GM19238 (cell line): ENCODE measurements at regions not wholly inside any gene's neighbourhood (a gene's known extent, or its start where the extent isn't known, plus 50 kb on each side); places are given as distances from the start of the nearest gene placed in this dataset.
"Not testable (repeated sequence)": the region's sequence is repeated elsewhere in the genome, so short reads cannot be mapped to it uniquely, and the experiment has no call there.

Experiments used
- DNase-seq: peaks from one replicate; pipeline ENCODE4 v3.0.0; 2011; ENCODE audit warnings: low spot score; ENCODE audit not compliant: insufficient read length

DNA sequence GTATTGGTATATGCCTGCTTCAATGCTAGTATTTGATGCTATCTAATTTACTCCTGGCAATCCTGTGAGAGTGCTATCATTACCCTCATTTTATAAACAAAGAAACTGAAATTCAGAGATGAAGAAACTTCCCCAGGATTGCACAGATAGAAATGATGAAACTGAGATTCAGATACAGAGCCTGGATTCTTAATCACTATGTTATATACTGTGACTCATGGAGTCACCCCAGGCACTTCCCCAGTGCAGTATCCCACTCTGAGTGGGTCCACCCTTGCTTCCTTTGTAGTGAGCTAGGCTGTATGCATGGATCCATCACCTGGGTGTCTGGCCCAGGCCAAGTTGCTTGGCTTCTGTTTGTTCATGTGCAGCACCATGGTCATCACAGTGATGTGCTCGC, 133.9 kb downstream of the TRIM43 start:
- not testable (repeated sequence) for DNase-seq

DNA sequence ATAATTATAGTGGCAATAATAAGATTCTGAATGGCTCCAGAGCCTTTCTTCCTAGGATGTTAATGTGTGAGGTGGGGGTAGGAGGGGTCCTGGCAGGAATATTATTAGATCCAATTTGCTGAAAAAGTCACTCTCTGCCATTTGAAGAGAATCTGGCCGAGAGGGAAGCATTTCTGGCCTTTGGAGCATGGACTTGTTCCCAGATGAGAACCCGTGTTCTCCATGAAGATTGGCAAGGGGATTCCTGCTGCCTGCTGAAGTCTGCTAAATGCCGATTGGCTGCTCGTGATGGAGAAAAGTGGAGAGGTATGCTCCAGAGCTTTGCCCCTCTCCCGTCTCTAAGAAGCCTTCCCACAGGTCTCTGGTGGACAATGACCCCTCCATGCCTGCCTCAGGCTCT, 135.6 kb downstream of the TRIM43 start:
- not testable (repeated sequence) for DNase-seq

DNA sequence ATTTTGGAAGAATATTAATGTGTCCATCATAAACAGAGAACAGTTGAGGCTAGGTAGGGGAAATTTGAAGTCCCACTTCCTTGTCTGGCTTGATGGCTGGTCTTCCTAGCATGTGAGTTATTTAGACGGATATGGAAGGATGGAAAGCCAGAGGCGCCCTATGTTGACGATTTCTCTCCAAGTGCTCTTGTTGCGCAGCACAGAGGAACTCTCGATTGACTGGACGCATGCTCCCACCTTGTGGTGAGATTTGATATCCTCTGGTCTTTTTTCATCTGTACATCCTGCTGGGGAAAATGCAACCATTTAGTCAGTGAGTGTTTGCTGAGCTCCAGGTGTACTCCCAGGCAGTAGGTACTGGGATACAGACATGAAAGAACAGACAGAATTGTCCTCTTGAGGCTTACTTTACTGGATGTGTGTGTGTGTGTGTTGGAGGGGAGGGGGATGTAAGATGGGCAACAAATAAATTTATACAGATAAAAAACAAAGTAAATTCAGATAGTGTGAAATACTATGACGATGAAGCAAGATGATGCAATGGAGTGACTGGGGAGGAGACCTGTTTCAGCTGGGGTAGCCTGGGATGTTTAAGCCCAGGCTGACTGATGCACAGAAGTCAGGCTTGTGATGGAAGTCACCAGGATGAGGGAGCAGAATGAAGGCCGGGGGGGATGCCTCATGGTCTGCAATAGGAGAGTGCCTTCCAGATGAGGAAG, 137.2 kb downstream of the TRIM43 start:
- DNase-seq: peak; percentile 9

DNA sequence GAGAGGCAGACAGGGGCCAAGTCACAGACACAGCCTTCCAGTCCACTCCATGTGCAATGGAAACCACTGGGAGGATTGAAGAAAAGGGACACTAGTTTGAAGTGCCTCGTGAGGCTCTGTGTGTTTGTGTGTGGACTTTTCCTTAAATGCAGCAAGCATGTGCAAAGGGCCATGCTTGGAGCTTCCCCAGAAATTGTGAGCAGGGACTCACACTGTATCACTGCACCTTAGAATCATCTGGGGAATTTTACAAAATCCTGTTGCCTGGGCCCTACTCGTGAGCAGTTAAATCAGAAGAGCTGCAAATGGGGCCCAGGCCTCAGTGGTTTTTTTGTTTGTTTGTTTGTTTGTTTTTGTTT, 137.8 kb downstream of the TRIM43 start:
- DNase-seq: no peak

DNA sequence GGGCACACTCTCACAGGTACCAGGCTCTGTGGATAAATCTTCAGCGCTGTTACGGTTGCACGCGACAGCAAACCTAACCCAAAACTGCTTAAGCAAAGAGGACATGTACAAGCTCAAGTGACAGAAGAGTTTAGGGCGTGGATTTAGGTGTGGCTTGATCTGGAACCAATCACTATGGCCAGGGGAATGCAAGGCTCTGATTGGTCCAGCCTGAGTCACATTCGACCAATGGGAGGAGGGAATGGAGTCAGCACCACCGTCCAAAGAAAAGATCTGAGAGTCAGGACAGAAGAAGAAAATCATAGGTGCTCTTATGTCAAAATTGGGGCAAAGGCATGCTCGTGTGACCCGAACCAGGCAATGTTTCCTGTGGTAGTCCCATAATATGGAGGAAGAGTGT, 139.0 kb downstream of the TRIM43 start:
- no peak for DNase-seq

DNA sequence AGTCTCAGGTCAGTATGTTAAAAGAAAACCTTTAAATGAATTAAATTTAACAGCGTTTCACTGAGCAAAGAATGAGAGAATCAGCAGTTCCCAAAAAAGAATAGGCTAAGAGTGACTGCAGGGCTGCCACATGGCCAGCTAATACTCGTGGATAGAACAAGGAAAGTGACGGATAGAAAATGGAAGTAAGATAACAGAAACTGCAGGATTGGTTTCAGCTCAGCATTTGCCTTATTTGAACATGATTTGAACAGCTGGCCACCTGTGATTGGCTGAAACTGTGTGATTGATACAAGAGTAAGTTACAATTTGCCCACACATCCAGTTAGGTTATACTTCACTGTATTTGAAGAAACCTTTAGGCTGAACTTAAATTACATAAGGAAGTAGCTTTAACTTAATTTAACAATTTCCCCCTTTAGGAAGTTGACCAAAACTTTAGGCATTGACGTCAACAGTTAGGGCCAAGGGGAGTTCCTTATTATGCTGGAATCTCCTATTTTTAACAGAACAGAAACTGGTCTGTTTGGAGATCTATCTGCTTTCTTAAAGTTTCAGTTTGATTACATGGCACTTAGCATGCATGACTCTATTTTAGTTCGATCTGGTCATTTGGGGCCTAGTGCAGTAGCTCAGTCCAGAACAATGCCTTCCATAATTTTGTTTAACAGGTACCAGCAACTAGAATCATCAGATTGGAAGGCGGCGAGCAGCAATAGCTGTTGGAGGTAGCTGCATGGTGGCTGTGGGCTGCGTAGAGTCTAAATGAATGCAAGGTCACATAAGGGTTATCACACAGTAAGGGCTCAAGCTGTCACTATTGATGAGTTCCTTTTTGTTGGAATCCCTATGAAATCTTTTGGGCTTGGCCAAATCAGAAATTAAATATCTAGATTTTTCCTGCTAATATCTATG, 143.4 kb downstream of the TRIM43 start:
- DNase-seq: no peak

DNA sequence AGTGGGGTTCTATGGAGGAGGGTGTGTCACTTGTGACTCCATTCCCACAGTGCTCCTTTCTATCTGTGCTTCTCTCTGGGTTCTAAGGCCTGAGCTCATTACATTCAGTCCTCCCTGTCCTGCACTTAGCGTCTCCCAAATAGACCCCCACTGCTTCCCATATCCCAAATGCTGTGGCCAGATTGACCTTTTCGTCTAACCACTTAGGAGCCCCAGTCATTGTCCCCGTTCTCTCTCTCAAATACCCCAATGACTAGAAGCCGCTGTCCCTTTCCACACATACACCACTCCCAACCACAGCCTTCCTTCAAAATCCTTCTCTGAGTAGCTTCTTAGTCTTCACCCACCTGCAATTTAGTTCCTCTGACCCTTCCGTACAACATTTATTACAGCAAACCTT, 146.5 kb downstream of the TRIM43 start:
- DNase-seq: no peak

DNA sequence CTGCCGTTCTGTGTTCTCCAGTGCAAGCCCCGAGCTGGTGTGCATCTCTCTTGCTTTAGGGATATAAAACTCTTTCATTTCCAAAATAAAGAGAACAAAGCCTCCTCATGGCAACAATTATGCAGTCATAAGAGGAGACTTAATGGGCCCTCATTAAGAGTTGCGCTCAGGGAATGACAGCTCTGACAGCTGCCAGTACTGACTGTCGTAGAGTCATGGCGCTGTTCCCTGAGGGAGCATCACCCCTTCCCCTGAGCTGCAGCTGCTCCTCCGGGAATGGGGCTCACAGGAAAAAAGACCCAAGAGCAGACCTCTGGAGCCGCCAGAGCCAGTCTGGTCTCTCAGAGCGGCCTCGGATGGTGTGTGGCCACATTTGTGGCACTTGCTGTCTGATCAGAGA, 160.3 kb downstream of the TRIM43 start:
- DNase-seq: not testable (repeated sequence)

DNA sequence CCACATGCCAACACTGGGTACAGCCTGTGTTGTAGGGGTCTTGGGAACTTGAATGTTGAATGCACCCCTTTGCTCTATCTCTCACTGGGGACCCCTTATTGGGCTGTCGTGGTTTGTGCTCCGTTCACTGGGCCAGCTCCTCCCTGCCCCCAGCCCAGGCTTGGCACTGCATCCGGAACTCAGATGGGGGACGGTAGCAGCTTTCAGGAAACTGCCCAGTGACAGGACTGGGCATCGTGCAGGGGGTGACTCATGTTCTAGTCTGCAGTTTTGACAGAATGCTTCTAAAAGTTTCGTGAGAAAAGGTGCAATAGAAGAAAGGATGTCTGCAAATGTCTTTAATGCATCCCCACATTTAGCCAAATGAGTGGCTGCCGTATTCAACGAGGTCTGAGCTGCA, 162.0 kb downstream of the TRIM43 start:
- not testable (repeated sequence) for DNase-seq

DNA sequence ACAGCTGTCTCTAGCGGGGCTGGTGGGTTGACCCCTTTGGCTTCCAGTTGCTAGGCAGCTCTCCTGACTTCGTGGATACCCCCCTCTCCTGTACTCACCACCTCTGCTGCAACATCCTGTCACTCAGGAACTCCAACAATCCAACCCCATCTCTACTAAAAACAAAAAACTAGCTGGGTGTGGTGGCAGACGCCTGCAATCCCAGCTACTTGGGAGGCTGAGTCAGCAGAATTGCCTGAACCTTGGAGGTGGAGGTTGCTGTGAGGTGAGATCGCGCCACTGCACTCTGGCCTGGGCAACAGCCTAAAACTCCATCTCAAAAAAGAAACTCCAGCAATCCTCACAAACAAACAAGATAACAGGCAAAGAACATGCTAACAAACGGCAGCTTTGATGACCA, 162.4 kb downstream of the TRIM43 start:
- not testable (repeated sequence) for DNase-seq

DNA sequence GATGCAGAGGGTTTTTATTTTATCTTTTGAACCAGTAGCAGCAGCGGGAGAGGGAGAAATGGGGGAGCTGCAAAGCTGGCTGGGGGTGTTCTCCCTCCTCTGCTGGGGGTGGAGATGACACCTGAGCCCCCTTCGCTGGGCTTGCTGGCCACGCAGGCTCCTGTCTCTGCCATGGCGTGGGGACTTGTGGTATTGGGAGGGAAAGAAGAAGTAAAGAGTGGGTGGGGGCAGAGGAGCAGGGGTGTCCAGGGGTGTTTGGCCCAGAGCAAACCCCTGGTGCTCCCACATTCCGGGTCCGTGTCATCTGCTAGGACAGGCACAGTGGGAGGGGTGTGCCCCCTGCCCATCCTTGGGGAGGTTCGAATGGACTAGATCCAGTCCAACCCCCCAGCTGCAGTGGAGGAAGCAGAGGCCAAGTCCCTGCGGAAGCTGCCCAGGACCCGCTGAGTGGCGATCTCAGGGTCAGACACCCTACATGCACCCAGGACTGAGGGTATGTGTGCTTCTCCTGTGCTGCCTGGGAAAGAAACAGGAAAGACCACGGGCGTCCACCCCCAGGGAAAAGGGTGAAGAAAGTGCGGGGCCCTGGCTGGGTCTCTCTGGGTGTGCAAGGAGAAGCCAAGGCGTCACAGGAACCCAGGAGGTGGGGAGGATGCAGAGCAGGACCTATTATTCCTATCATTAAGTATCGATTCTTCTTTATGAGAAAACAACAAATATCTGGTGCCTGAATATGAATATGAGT, 163.2 kb downstream of the TRIM43 start:
- DNase-seq: not testable (repeated sequence)

DNA sequence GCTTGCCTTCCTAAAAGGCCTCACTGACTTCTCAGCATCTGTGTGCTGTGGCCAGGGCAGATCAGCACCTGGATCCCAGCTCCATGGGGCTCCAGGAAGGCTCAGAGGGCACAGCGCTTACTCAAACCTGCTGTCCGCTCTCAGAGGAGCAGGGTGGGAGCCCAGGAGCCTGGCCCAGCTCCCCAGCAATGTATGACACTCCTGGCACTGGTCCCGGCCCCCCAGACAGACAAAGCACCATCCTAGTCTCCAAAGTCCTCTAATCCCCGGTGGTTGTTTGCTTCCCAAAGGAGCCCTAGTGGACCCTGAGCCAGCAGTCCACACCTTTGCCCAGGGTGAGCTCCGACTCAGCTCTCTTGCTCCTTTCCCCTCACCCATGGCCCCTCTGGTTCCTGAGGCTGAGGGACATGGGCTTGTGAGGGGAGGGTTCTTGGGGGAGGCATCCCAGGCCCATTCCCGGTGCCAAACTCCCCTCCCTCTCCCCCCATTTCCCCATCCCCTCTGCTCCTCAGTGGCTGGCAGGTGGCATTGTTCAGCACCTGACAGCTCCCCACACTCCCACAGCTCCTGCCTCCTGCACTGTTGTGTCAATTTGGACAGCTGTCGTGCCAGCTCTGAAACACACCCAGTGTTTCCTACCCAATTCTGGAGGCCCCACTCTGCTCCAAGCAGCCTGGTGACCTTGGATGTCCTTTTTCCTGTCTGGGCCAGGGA, 164.3 kb downstream of the TRIM43 start:
- not testable (repeated sequence) for DNase-seq

DNA sequence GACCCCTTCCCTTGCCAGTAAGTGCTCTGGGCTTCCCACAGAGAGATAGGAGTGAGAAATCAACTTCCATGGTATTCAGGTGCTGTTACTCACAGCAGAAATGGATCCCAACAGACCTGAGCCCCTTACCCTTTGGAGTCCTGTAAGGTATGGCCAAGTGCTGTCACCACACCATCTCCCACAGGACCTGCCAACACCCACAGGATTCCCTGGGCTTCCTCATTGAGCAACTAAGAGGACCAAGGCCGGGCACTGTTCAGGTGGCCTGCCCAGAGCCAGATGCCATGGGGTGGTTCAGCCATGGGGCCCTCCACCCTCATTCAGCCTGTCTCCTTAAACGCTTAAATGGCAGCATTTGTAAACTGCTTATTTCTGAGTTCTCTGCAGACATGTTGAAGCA, 166.2 kb downstream of the TRIM43 start:
- no peak for DNase-seq

DNA sequence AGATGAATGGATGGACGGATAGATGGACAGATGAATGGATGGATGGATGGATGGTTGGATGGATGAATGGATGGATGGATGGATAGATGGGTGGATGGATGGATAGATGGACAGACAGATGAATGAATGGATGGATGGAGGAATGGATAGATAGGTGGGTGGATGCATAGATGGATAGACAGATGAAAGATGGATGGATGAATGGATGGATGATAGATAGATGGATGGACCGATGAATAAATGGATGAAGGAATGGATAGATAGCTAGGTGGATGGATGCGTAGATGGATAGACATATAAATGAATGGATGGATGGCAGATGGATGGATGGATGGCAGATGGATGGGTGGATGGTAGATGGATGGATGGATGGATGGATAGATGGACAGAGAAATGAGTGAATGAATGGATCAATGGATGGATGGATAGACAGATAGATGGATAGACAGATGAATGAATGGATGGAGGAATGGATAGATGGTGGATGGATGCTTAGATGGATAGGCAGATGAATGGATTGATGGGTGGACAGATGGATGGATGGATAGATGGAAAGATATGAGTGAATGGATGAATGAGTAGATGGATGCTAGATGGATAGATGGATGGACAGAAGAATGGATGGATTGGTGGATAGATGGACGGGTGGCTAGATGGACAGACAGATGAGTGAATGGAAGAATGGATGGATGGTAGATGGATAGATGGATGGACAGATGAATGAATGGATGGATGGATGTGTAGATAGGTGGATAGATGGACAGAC, 167.9 kb downstream of the TRIM43 start:
- no peak for DNase-seq

DNA sequence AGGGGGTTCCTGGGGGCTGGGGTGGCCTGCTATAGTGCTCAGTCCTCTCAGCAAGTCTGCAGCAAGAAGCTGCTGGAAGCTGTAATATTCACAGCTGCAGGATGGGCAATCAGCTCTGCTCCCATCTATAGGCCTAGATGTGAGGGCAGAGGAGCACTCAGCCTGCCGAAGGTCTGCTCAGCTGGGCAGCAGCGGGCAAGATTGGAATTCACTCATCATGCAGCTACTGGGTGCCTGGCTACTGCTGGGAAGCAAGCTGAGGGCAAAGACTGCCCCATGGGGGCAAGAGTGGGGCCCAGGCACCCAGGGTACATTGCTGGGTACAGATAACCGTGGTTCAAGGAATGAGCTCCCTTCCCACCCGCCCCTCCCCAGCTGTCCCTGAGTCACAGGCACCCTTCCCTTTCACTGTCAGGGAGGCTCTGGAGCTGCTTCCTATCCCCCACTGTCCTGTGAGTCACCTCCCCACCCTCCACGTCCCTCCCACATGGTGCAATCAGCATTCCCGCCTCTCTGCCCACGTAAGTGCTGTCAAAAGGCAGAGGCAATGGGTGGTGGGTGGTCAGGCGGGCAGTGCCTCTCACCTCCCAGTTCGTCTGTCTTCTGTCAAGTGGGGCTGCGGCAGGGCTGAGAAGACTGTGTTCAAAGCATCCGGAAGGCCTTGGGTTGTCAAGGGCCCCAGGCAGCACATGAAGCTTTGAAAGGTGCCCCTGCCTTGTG, 169.2 kb downstream of the TRIM43 start:
- no peak for DNase-seq

DNA sequence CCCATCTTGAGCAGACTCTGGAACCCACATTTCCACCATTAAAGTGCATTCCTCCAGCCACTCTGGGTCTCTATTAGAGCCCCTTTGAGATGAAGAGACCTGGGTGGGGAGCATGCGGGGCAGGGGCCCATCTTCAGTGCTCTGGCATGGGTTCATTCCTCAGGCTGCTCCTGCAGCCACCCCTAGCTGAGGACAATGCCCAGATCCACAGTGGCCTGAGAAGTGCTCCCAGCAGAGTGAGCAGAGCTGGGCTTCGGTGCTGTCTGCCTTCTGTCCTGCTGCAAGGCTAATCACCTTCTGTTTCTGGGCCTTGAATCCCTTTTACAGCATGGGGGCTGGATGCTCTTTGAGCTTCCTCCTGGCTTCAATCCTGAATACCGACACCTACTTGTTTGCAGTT, 169.8 kb downstream of the TRIM43 start:
- no peak for DNase-seq

DNA sequence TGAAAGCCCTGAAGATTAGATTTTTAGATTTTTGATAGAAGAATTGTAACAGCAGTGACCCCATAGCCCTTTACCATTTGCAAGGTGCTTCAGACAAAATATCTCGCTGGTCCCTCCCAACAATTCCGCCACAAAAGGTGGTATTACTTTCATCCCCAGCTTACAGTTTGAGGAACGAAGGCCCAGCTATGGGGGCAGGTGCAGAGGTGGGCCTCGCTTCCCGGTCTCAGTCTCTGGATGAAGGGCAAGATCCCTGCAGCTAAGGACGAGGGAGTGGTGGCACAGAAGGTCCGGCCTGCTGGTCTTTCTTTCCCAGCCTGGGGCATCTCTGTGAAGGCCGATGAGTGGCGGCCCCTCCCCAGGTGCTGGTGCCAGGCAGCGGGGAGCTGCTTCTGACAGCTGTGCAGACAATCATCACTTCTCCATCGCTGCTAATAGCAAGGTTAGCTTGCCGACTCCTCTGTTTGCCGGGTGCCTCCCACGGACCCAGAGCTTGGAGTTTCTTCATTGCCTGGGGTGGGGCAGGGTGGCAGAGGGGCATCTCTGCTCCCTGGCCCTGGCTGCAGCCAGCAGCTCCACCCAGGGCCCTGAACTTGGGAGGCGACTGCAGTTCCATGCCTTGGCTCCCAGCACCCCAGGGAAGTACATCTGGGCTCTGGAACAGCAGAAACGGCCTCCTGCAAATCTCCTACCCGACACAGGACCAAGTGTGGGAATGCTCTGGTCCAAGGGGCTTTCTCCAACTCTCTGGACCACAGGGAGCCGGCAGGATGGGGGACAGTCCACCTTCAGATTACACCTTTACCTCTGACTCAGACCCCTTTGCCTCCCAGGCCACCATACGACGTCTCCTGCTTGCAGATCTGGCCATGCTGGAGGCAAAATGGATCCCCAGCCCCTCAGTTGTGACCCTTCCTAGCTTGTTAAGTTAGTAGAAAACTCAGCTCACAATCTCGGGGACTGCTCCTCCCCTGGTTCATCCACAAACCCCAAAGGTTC, 170.5 kb downstream of the TRIM43 start:
- DNase-seq: not testable (repeated sequence)

DNA sequence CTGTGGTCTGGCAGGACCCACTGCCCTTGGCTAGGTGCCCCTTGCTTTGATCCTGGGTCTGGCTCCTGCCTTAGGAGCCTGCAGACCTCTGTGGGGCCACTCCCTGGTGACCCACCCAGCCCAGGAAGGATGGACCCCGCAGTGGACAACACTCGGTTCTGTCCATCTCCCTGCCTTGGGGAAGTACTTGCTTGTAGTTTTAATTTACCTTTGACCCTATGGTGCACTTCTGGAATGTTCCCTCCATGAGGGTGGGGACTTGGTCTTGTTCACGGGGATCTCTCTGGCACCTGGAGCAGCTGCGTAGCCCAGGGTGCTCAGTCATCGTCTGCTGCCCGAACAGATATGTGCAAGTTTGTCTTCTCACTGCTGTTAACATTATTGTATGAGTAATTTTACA, 171.3 kb downstream of the TRIM43 start:
- DNase-seq: not testable (repeated sequence)

DNA sequence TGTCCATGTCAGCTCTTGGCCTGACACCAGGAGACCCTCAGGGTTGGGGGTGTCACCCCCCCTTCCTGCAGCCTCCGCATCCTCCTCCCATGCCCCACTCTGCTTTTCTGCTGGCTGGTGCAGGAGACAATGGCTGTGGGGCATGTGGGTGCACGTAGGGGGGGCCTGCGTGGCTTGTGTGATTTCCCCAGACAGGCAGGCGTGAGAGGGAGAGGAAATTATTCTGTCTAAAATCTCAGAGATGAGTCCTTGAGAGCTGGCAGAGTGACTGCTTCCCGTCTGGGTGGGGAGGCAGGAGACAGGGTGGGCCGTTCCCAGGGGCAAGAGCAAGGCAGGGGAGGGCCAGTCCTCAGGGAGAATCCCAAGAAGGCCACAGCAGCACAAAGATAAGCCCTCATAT, 173.2 kb downstream of the TRIM43 start:
- not testable (repeated sequence) for DNase-seq
